ENCODE measurements at regions not wholly inside any gene's neighbourhood (a gene's known extent, or its start where the extent isn't known, plus 50 kb on each side); places are given as distances from the start of the nearest gene placed in this dataset.

DNA sequence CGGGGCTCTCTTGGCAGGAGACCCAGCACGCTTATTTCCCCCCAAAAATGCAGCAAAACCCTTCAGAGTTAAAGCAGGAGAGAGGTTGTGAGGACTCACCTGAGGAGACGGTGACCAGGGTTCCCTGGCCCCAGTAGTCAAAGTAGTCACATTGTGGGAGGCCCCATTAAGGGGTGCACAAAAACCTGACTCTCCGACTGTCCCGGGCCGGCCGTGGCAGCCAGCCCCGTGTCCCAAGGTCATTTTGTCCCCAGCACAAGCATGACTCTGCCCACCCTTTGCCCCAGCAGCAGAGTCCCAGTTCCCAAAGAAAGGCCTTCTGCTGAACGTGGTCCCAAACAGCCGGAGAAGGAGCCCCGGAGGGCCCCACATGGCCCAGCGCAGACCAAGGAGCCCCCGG lies 337.7 kb downstream of the TMEM121 start:
- no CpG with 5 or more reads among the region's 13 CpGs for WGBS (ENCODE audit: low lambda C conversion rate)

More for the DNA sequence above, 337.7 kb downstream of the TMEM121 start:
- Histone ChIP-seq H3K36me3 (replicated peaks in 1 of 2; ENCODE audit: control insufficient read depth in 1 of 2, insufficient read depth in 2 of 2, low read length in 2 of 2) (no peaks in the 10 kb centered on the region), H2AFZ (ENCODE audit: low read length) (no peak overlapping the region), H4K20me1 (ENCODE audit: insufficient read depth, low read length) (no peaks in the 10 kb centered on the region), H3K27ac (ENCODE audit: extremely low read length, insufficient read depth, low read length) (no peak overlapping the region), H3K9me3 (ENCODE audit: low read length) (no peaks in the 10 kb centered on the region), H3K79me2 (ENCODE audit: insufficient read depth, low read length) (no peaks in the 10 kb centered on the region), H3K4me3 (replicated peaks in 1 of 3; ENCODE audit: insufficient read depth in 1 of 3, low read depth in 2 of 3, low read length in 3 of 3) (no peak overlapping the region), H3K4me1 (ENCODE audit: insufficient read depth, low read length) (no peaks in the 10 kb centered on the region), H3K4me2 (ENCODE audit: low read depth, low read length) (no peak overlapping the region), H3K27me3 (ENCODE audit: control insufficient read depth in 1 of 2, insufficient read depth in 2 of 2, low read length in 2 of 2) (peaks cover 13 to 43% of the 10 kb centered on the region in 2 experiments; a peak in 4 of 5 replicates), H3K9ac (ENCODE audit: insufficient read depth, low read depth, low read length) (no peak overlapping the region)
- ATAC-seq (no peak), DNase-seq (ENCODE audit: low spot score) (no peak), FAIRE-seq (no peak)
- TF ChIP-seq, protein P1, sequence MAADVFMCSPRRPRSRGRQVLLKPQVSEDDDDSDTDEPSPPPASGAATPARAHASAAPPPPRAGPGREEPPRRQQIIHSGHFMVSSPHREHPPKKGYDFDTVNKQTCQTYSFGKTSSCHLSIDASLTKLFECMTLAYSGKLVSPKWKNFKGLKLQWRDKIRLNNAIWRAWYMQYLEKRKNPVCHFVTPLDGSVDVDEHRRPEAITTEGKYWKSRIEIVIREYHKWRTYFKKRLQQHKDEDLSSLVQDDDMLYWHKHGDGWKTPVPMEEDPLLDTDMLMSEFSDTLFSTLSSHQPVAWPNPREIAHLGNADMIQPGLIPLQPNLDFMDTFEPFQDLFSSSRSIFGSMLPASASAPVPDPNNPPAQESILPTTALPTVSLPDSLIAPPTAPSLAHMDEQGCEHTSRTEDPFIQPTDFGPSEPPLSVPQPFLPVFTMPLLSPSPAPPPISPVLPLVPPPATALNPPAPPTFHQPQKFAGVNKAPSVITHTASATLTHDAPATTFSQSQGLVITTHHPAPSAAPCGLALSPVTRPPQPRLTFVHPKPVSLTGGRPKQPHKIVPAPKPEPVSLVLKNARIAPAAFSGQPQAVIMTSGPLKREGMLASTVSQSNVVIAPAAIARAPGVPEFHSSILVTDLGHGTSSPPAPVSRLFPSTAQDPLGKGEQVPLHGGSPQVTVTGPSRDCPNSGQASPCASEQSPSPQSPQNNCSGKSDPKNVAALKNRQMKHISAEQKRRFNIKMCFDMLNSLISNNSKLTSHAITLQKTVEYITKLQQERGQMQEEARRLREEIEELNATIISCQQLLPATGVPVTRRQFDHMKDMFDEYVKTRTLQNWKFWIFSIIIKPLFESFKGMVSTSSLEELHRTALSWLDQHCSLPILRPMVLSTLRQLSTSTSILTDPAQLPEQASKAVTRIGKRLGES (CRISPR knock-in tag; IDR thresholded peaks at IDR 0.05; ENCODE audit: borderline replicate concordance): no peak
- TF ChIP-seq HES4 (CRISPR knock-in tag; IDR thresholded peaks at IDR 0.05; ENCODE audit: borderline replicate concordance): no peak
- TF ChIP-seq KDM5A (IDR thresholded peaks at IDR 0.05; ENCODE audit: borderline replicate concordance, low read length): no peak
- TF ChIP-seq ZC3H4 (CRISPR knock-in tag; IDR thresholded peaks at IDR 0.05; ENCODE audit: borderline replicate concordance): no peak
- no peak for TF ChIP-seq ETV5 (CRISPR knock-in tag; IDR thresholded peaks at IDR 0.05; ENCODE audit: borderline replicate concordance)
- no peak for TF ChIP-seq ZBTB7A (CRISPR knock-in tag; IDR thresholded peaks at IDR 0.05)
- no peak for TF ChIP-seq ZNF441 (CRISPR knock-in tag; IDR thresholded peaks at IDR 0.05; ENCODE audit: borderline replicate concordance)
- TF ChIP-seq ZNF816 (CRISPR knock-in tag; IDR thresholded peaks at IDR 0.05; ENCODE audit: borderline replicate concordance): no peak
- TF ChIP-seq ZNF317 (CRISPR knock-in tag; IDR thresholded peaks at IDR 0.05): no peak
- TF ChIP-seq SMC3 (IDR thresholded peaks at IDR 0.05; ENCODE audit: low read length): no peak
- TF ChIP-seq, protein P2, sequence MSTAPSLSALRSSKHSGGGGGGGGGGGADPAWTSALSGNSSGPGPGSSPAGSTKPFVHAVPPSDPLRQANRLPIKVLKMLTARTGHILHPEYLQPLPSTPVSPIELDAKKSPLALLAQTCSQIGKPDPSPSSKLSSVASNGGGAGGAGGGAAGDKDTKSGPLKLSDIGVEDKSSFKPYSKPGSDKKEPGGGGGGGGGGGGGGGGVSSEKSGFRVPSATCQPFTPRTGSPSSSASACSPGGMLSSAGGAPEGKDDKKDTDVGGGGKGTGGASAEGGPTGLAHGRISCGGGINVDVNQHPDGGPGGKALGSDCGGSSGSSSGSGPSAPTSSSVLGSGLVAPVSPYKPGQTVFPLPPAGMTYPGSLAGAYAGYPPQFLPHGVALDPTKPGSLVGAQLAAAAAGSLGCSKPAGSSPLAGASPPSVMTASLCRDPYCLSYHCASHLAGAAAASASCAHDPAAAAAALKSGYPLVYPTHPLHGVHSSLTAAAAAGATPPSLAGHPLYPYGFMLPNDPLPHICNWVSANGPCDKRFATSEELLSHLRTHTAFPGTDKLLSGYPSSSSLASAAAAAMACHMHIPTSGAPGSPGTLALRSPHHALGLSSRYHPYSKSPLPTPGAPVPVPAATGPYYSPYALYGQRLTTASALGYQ (CRISPR knock-in tag; IDR thresholded peaks at IDR 0.05): no peak
- TF ChIP-seq MXD4 (CRISPR knock-in tag; IDR thresholded peaks at IDR 0.05): no peak
- TF ChIP-seq ZNF564 (CRISPR knock-in tag; IDR thresholded peaks at IDR 0.05): no peak
- no peak for TF ChIP-seq HNRNPK (IDR thresholded peaks at IDR 0.05; ENCODE audit: low read depth, low read length, poor library complexity, severe bottlenecking)
- no peak for TF ChIP-seq SP140L (CRISPR knock-in tag; IDR thresholded peaks at IDR 0.05; ENCODE audit: borderline replicate concordance)
- no peak for TF ChIP-seq SNRNP70 (IDR thresholded peaks at IDR 0.05; ENCODE audit: low read depth, low read length)
- no peak for TF ChIP-seq GFI1 (CRISPR knock-in tag; IDR thresholded peaks at IDR 0.05; ENCODE audit: borderline replicate concordance)
- POLR2A ChIA-PET: no interaction called here
- in situ Hi-C loops (cut with HindIII; ENCODE audit: extremely low pct_ligation_motif_present, low pct_unique_long_range_greater_than_20kb) (no loop called here), intact Hi-C loops (cut with micrococcal nuclease; ENCODE audit: unreplicated experiment) (no loop called here)
- CTCF ChIA-PET (ENCODE audit: low intra/inter-chr PET ratio, low total read pairs): no interaction called here
- BruUV-seq (replicated peaks): no TSS peak

Data from HepG2 (cell line).